Adrenal gland (tissue), 5 donors: ENCODE measurements at regions not wholly inside any gene's neighbourhood (a gene's known extent, or its start where the extent isn't known, plus 50 kb on each side); places are given as distances from the start of the nearest gene placed in this dataset.

Experiments used
- POLR2A ChIP-seq, 2 donors: fragments of 450-650 bp; IDR thresholded peaks; one replicate each; pipeline ENCODE4 v1.6.1; 2017; ENCODE audit warnings: antibody characterized with exemption in 2 of 2, mild to moderate bottlenecking in 2 of 2, moderate library complexity in 1 of 2
- TF ChIP-seq, protein P1 (sequence below), 6 experiments: fragments of 450-650 bp in 4 of 6; fragments of 200-600 bp in 2 of 6; sonication (generic) in 1 of 6; IDR thresholded peaks; 1 replicate in 5 of 6; 2 replicates in 1 of 6; pipeline versions ENCODE4 v1.5.1 to v1.8.0; 2016 to 2021; ENCODE audit warnings: antibody characterized with exemption in 6 of 6, mild to moderate bottlenecking in 2 of 6, moderate library complexity in 1 of 6
- donor health status: DM: no; HTN: no; CAD: no.

DNA sequence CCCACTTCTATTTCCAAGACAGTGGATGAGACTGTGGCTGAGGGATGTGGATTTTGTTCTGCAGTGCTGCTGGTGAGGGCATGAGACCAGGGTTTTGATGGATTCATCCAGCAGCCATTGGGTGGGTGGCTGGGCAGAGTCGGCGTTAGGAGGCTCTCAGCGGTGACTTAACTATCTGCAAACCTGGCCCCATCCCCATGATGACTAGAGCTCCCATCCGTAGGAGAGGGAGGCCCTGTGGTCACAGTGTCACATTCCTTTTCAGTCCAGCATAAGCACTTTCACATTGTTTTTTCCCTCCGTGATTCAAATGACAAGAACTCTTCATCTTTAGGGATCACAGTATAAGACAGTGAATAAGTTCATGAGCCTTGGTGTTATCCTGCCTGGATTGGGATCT is 60.4 kb upstream of the SPRY4 start:
- TF ChIP-seq POLR2A (IDR thresholded peaks at IDR 0.05) = no peak
- TF ChIP-seq, protein P1, sequence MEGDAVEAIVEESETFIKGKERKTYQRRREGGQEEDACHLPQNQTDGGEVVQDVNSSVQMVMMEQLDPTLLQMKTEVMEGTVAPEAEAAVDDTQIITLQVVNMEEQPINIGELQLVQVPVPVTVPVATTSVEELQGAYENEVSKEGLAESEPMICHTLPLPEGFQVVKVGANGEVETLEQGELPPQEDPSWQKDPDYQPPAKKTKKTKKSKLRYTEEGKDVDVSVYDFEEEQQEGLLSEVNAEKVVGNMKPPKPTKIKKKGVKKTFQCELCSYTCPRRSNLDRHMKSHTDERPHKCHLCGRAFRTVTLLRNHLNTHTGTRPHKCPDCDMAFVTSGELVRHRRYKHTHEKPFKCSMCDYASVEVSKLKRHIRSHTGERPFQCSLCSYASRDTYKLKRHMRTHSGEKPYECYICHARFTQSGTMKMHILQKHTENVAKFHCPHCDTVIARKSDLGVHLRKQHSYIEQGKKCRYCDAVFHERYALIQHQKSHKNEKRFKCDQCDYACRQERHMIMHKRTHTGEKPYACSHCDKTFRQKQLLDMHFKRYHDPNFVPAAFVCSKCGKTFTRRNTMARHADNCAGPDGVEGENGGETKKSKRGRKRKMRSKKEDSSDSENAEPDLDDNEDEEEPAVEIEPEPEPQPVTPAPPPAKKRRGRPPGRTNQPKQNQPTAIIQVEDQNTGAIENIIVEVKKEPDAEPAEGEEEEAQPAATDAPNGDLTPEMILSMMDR (IDR thresholded peaks at IDR 0.05) = no peak
